ENCODE measurements at regions not wholly inside any gene's neighbourhood (a gene's known extent, or its start where the extent isn't known, plus 50 kb on each side); places are given as distances from the start of the nearest gene placed in this dataset.
"Not testable (repeated sequence)": the region's sequence is repeated elsewhere in the genome, so short reads cannot be mapped to it uniquely, and the experiment has no call there.

- Histone ChIP-seq H3K27ac (ENCODE audit: low read depth in 1 of 2, low read length in 1 of 2) (no peak overlapping the region), H3K27me3 (ENCODE audit: control insufficient read depth in 2 of 2, insufficient read depth in 1 of 2, low read length in 1 of 2) (no peaks in the 10 kb centered on the region), H3K4me1 (ENCODE audit: control insufficient read depth in 2 of 2, insufficient read depth in 2 of 2, low read length in 2 of 2) (no peaks in the 10 kb centered on the region), H3K9me3 (ENCODE audit: control insufficient read depth in 2 of 2, insufficient read depth in 1 of 2, low read length in 1 of 2) (peaks cover 0 to 14% of the 10 kb centered on the region in 2 donors), H3K4me3 (ENCODE audit: low read length in 2 of 2) (no peak overlapping the region), H3K36me3 (ENCODE audit: control insufficient read depth in 2 of 2, insufficient read depth in 2 of 2, low read length in 1 of 2) (no peaks in the 10 kb centered on the region)
- DNase-seq (ENCODE audit: low read depth in 6 of 9, low spot score in 9 of 9): no peak
- WGBS: 94% methylated on average over 19 of the region's 19 CpGs
These were observed 377.7 kb upstream of the MAOA start for GRCh38 chrX:43278440-43278839.

DNA sequence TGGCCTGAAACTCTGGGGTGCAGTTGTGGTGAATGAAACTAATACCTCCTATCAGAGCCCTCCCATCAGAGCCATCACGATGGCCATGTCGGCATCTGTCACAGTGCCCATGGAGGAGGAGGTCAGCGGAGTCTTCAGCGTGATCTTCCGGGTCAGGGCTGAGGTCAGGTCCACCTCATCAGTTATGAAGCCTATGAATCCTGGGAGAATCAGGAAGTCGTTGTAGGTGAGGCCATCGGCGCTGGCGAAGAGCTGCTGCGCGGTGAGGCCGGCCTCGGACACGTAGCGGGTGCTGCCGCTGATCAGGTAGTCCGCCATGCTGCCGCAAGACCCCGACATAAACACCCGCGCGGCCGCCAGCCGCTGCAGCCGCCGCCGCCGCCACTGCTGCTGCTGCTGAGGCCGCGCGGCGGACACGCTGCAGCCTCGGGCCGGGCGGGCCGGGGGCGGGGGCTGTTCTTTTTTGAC lies 376.7 kb upstream of the MAOA start:
- 98% methylated on average over 38 of the region's 38 CpGs for WGBS
- H3K36me3 ChIP-seq (ENCODE audit: control insufficient read depth in 2 of 2, insufficient read depth in 2 of 2, low read length in 1 of 2): no peaks in the 10 kb centered on the region
- no peaks in the 10 kb centered on the region for H3K4me1 ChIP-seq (ENCODE audit: control insufficient read depth in 2 of 2, insufficient read depth in 2 of 2, low read length in 2 of 2)
- no peaks in the 10 kb centered on the region for H3K27me3 ChIP-seq (ENCODE audit: control insufficient read depth in 2 of 2, insufficient read depth in 1 of 2, low read length in 1 of 2)
- no peak overlapping the region for H3K27ac ChIP-seq (ENCODE audit: low read depth in 1 of 2, low read length in 1 of 2)
- H3K4me3 ChIP-seq (ENCODE audit: low read length in 2 of 2): no peak overlapping the region
- no peak for DNase-seq (ENCODE audit: low read depth in 6 of 9, low spot score in 9 of 9)
- peaks cover 0 to 14% of the 10 kb centered on the region in 2 donors for H3K9me3 ChIP-seq (ENCODE audit: control insufficient read depth in 2 of 2, insufficient read depth in 1 of 2, low read length in 1 of 2)

DNA sequence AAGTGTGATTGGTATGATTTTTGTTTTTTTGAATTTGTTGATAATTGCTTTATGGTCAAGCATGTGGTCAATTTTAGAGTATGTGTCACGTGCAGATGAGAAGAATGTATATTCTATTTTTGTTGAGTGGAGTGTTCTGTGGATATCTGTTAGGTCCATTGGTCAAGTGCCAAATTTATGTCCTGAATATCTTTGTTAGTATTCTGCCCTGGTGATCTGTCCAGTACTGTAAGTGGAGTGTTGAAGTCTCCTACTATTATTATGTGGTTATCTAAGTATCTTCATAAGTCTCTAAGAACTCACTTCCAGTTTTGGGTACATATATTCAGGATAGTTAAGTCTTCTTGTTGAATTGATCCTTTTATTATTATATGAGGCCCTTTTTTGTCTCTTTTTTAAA lies 372.9 kb upstream of the MAOA start:
- Histone ChIP-seq H3K36me3 (ENCODE audit: control insufficient read depth in 2 of 2, insufficient read depth in 2 of 2, low read length in 1 of 2) (no peaks in the 10 kb centered on the region), H3K9me3 (ENCODE audit: control insufficient read depth in 2 of 2, insufficient read depth in 1 of 2, low read length in 1 of 2) (peaks cover 0 to 24% of the 10 kb centered on the region in 2 donors), H3K27ac (ENCODE audit: low read depth in 1 of 2, low read length in 1 of 2) (no peak overlapping the region), H3K4me3 (ENCODE audit: low read length in 2 of 2) (no peak overlapping the region), H3K27me3 (ENCODE audit: control insufficient read depth in 2 of 2, insufficient read depth in 1 of 2, low read length in 1 of 2) (no peaks in the 10 kb centered on the region), H3K4me1 (ENCODE audit: control insufficient read depth in 2 of 2, insufficient read depth in 2 of 2, low read length in 2 of 2) (no peaks in the 10 kb centered on the region)
- no peak for DNase-seq (ENCODE audit: low read depth in 6 of 9, low spot score in 9 of 9)
- WGBS: 96% methylated on average over 1 of the region's 1 CpG

DNA sequence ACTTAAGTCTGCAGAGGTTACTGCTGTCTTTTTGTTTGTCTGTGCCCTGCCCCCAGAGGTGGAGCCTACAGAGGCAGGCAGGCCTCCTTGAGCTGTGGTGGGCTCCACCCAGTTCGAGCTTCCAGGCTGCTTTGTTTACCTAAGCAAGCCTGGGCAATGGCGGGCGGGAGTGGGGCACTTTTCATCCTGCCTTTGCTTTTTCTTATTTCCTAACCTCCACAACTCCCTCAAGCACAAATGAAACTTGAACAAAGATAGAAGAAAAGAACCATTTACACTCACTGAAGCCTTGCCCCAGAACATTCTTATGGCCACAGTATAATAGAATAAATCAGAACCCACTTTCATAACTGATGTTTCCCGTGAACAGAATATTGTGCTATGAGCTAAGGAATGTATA lies 344.5 kb upstream of the MAOA start:
- not testable (repeated sequence) for DNase-seq (ENCODE audit: low read depth in 6 of 9, low spot score in 9 of 9)

GRCh38 chrX:43313035-43313434 lies 343.1 kb upstream of the MAOA start:
- H3K36me3 ChIP-seq (ENCODE audit: control insufficient read depth in 2 of 2, insufficient read depth in 2 of 2, low read length in 1 of 2): no peaks in the 10 kb centered on the region
- 98% methylated on average over 1 of the region's 1 CpG for WGBS

More for the DNA sequence above, 344.5 kb upstream of the MAOA start:
- H3K27me3 ChIP-seq (ENCODE audit: control insufficient read depth in 2 of 2, insufficient read depth in 1 of 2, low read length in 1 of 2); H3K9me3 ChIP-seq (ENCODE audit: control insufficient read depth in 2 of 2, insufficient read depth in 1 of 2, low read length in 1 of 2); H3K27ac ChIP-seq (ENCODE audit: low read depth in 1 of 2, low read length in 1 of 2); H3K4me1 ChIP-seq (ENCODE audit: control insufficient read depth in 2 of 2, insufficient read depth in 2 of 2, low read length in 2 of 2); H3K4me3 ChIP-seq (ENCODE audit: low read length in 2 of 2); H3K36me3 ChIP-seq (ENCODE audit: control insufficient read depth in 2 of 2, insufficient read depth in 2 of 2, low read length in 1 of 2): not testable (repeated sequence)
- WGBS: 90% methylated on average over 4 of the region's 4 CpGs

GRCh38 chrX:43314525-43314924 lies 341.6 kb upstream of the MAOA start:
- no peaks in the 10 kb centered on the region for H3K4me1 ChIP-seq (ENCODE audit: control insufficient read depth in 2 of 2, insufficient read depth in 2 of 2, low read length in 2 of 2)
- no peak overlapping the region for H3K27ac ChIP-seq (ENCODE audit: low read depth in 1 of 2, low read length in 1 of 2)
- H3K36me3 ChIP-seq (ENCODE audit: control insufficient read depth in 2 of 2, insufficient read depth in 2 of 2, low read length in 1 of 2): no peaks in the 10 kb centered on the region
- no peak overlapping the region for H3K4me3 ChIP-seq (ENCODE audit: low read length in 2 of 2)
- no peaks in the 10 kb centered on the region for H3K27me3 ChIP-seq (ENCODE audit: control insufficient read depth in 2 of 2, insufficient read depth in 1 of 2, low read length in 1 of 2)
- H3K9me3 ChIP-seq (ENCODE audit: control insufficient read depth in 2 of 2, insufficient read depth in 1 of 2, low read length in 1 of 2): no peaks in the 10 kb centered on the region
- DNase-seq (ENCODE audit: low read depth in 6 of 9, low spot score in 9 of 9): no peak
- WGBS: 96% methylated on average over 3 of the region's 3 CpGs

More at GRCh38 chrX:43313035-43313434, 343.1 kb upstream of the MAOA start:
- Histone ChIP-seq H3K27me3 (ENCODE audit: control insufficient read depth in 2 of 2, insufficient read depth in 1 of 2, low read length in 1 of 2) (no peaks in the 10 kb centered on the region), H3K27ac (ENCODE audit: low read depth in 1 of 2, low read length in 1 of 2) (no peak overlapping the region), H3K4me1 (ENCODE audit: control insufficient read depth in 2 of 2, insufficient read depth in 2 of 2, low read length in 2 of 2) (no peaks in the 10 kb centered on the region), H3K9me3 (ENCODE audit: control insufficient read depth in 2 of 2, insufficient read depth in 1 of 2, low read length in 1 of 2) (no peaks in the 10 kb centered on the region), H3K4me3 (ENCODE audit: low read length in 2 of 2) (no peak overlapping the region)
- DNase-seq (ENCODE audit: low read depth in 6 of 9, low spot score in 9 of 9): no peak

DNA sequence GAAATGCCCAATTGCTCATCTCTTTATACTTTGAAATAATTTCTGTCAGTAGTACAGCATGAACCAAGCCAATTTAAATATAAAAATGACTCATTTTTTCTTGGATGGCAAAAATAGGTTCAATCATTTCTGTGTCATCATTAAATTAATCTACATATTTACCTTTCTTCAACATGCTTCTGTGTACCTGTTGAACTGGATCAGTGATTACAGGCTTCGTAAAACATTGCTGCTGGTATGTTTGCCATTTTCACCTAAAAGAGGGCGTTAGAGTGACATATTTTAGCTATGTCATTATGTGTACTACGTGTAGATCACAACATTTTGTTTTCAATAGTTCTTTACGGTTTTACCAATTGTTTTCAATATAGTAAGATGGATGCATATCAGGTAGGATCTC lies 340.5 kb upstream of the MAOA start:
- Histone ChIP-seq H3K4me3 (ENCODE audit: low read length in 2 of 2) (no peak overlapping the region), H3K4me1 (ENCODE audit: control insufficient read depth in 2 of 2, insufficient read depth in 2 of 2, low read length in 2 of 2) (no peaks in the 10 kb centered on the region), H3K36me3 (ENCODE audit: control insufficient read depth in 2 of 2, insufficient read depth in 2 of 2, low read length in 1 of 2) (no peaks in the 10 kb centered on the region), H3K9me3 (ENCODE audit: control insufficient read depth in 2 of 2, insufficient read depth in 1 of 2, low read length in 1 of 2) (no peaks in the 10 kb centered on the region), H3K27me3 (ENCODE audit: control insufficient read depth in 2 of 2, insufficient read depth in 1 of 2, low read length in 1 of 2) (no peaks in the 10 kb centered on the region), H3K27ac (ENCODE audit: low read depth in 1 of 2, low read length in 1 of 2) (no peak overlapping the region)
- WGBS: 98% methylated on average over 4 of the region's 4 CpGs
- DNase-seq (ENCODE audit: low read depth in 6 of 9, low spot score in 9 of 9): no peak

DNA sequence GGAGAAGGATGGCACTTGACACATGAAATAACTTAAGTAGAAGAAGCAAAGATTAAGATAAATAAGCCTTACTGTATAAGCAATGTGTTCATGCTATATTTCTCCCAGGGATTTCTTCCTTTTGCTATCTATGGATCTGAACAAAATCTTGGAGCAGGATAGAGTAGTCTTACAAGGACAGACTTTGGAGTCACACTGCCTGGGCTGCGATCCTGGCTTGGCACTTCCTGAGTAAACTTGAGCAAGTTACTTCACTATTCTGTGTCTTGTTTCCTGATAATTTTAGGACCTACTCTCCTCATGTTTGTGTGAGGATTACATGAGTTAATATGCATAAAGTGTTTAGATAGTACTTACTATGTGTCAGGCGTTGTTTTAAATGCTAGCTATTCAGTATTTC lies 340.0 kb upstream of the MAOA start:
- H3K4me3 ChIP-seq (ENCODE audit: low read length in 2 of 2): no peak overlapping the region
- no peaks in the 10 kb centered on the region for H3K9me3 ChIP-seq (ENCODE audit: control insufficient read depth in 2 of 2, insufficient read depth in 1 of 2, low read length in 1 of 2)
- no peaks in the 10 kb centered on the region for H3K36me3 ChIP-seq (ENCODE audit: control insufficient read depth in 2 of 2, insufficient read depth in 2 of 2, low read length in 1 of 2)
- no peaks in the 10 kb centered on the region for H3K4me1 ChIP-seq (ENCODE audit: control insufficient read depth in 2 of 2, insufficient read depth in 2 of 2, low read length in 2 of 2)
- no peaks in the 10 kb centered on the region for H3K27me3 ChIP-seq (ENCODE audit: control insufficient read depth in 2 of 2, insufficient read depth in 1 of 2, low read length in 1 of 2)
- no peak overlapping the region for H3K27ac ChIP-seq (ENCODE audit: low read depth in 1 of 2, low read length in 1 of 2)
- DNase-seq (ENCODE audit: low read depth in 6 of 9, low spot score in 9 of 9): no peak
- WGBS: 96% methylated on average over 2 of the region's 2 CpGs

DNA sequence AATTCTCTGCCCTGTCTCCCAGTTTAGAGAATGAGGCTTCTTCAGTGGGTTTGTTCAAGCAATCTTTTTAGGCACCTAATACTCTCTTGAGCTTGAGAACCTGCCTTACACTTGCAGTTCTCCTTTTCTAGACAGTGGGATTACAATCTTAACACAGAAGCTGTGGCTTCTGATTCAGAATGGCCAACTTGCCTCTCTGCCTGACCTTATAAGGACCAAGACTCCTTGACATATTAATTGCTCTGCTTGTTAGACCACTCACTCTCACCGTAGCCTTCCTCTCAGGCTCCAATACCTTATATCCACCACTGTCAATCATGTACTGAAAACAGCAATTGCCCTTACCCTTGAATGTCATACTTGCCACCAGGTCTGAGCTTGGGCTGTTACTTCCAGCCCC lies 338.7 kb upstream of the MAOA start:
- Histone ChIP-seq H3K27ac (ENCODE audit: low read depth in 1 of 2, low read length in 1 of 2) (no peak overlapping the region), H3K4me1 (ENCODE audit: control insufficient read depth in 2 of 2, insufficient read depth in 2 of 2, low read length in 2 of 2) (no peaks in the 10 kb centered on the region), H3K9me3 (ENCODE audit: control insufficient read depth in 2 of 2, insufficient read depth in 1 of 2, low read length in 1 of 2) (no peaks in the 10 kb centered on the region), H3K4me3 (ENCODE audit: low read length in 2 of 2) (no peak overlapping the region), H3K36me3 (ENCODE audit: control insufficient read depth in 2 of 2, insufficient read depth in 2 of 2, low read length in 1 of 2) (no peaks in the 10 kb centered on the region), H3K27me3 (ENCODE audit: control insufficient read depth in 2 of 2, insufficient read depth in 1 of 2, low read length in 1 of 2) (no peaks in the 10 kb centered on the region)
- no peak for DNase-seq (ENCODE audit: low read depth in 6 of 9, low spot score in 9 of 9)
- WGBS: 100% methylated on average over 1 of the region's 1 CpG
